HepG2 (cell line): ENCODE measurements at regions not wholly inside any gene's neighbourhood (a gene's known extent, or its start where the extent isn't known, plus 50 kb on each side); places are given as distances from the start of the nearest gene placed in this dataset.

ENCODE experiments used
- ATAC-seq: fragments of 200-7000 bp; cut with Tn5 transposase; 3 replicates; pipeline ENCODE4 v1.9.1; 2020; ENCODE audit warnings: mild to moderate bottlenecking, moderate library complexity
- BruUV-seq: library from RNA; stranded (reverse); fragments of 400-500 nt; replicated peaks from 2 replicates; lab custom pipeline; 2021; lab: Mats Ljungman, UMichigan
- CTCF ChIA-PET: fragments of 300-600 bp; formaldehyde crosslinking; extraction: SDS; loops from one replicate; lab custom pipeline; 2021; ENCODE audit warnings: low total read pairs, inconsistent platforms, low intra/inter-chr PET ratio; lab: Yijun Ruan, JAX
- POLR2A ChIA-PET: fragments of 350-600 bp; sonication (Branson Sonifier 250); formaldehyde crosslinking; loops from one replicate; lab custom pipeline; 2020; ENCODE audit warnings: antibody characterized with exemption, inconsistent platforms; lab: Yijun Ruan, JAX
- DNase-seq: peaks from one replicate; pipeline ENCODE4 v3.0.0-alpha.2; 2015; ENCODE audit warnings: low spot score
- FAIRE-seq: peaks from 3 replicates; lab custom pipeline; 2011; peaks lifted over from hg19 to GRCh38; lab: Jason Lieb, UNC
- H2AFZ ChIP-seq: one replicate; pipeline ENCODE4 v1.6.1; 2011; ENCODE audit warnings: low read length, inconsistent platforms
- H3K27ac ChIP-seq: fragments of 300-600 bp; 3 replicates; pipeline ENCODE4 v1.8.0; 2011; ENCODE audit warnings: mixed run types, mild to moderate bottlenecking, mixed read lengths, low read length, inconsistent platforms; ENCODE audit not compliant: insufficient read depth; ENCODE audit errors: extremely low read length
- H3K27me3 ChIP-seq, 2 experiments: fragments of 200-600 bp in 1 of 2; 2 replicates in 1 of 2; 3 replicates in 1 of 2; pipeline versions ENCODE4 v1.6.0 to v1.8.0; 2011; ENCODE audit warnings: low read length in 2 of 2, mild to moderate bottlenecking in 2 of 2, moderate library complexity in 2 of 2, inconsistent platforms in 1 of 2; ENCODE audit not compliant: insufficient read depth in 2 of 2, control insufficient read depth in 1 of 2
- H3K36me3 ChIP-seq, 2 experiments: fragments of 200-600 bp in 1 of 2; replicated peaks in 1 of 2; 2 replicates in 1 of 2; 3 replicates in 1 of 2; pipeline versions ENCODE4 v1.5.1 to v1.8.0; 2011; ENCODE audit warnings: low read length in 2 of 2, inconsistent platforms in 1 of 2; ENCODE audit not compliant: insufficient read depth in 2 of 2, control insufficient read depth in 1 of 2
- H3K4me1 ChIP-seq: 2 replicates; pipeline ENCODE4 v1.5.1; 2012; ENCODE audit warnings: low read length, inconsistent platforms; ENCODE audit not compliant: insufficient read depth
- H3K4me2 ChIP-seq: 2 replicates; pipeline ENCODE4 v1.6.0; 2011; ENCODE audit warnings: low read depth, low read length, inconsistent platforms
- H3K4me3 ChIP-seq, 3 experiments: fragments of 200-600 bp in 1 of 3; sonication (generic), shearing (Covaris generic) in 1 of 3; replicated peaks in 1 of 3; 2 replicates each; pipeline ENCODE4 v1.5.1; 2011 to 2016; ENCODE audit warnings: low read length in 3 of 3, inconsistent platforms in 2 of 3, low read depth in 2 of 3, mild to moderate bottlenecking in 2 of 3, control low read depth in 1 of 3, mixed read lengths in 1 of 3; ENCODE audit not compliant: insufficient read depth in 1 of 3
- H3K79me2 ChIP-seq: one replicate; pipeline ENCODE4 v1.6.1; 2011; ENCODE audit warnings: low read length, inconsistent platforms; ENCODE audit not compliant: insufficient read depth
- H3K9ac ChIP-seq: 2 replicates; pipeline ENCODE4 v1.6.0; 2011; ENCODE audit warnings: mild to moderate bottlenecking, low read depth, low read length, inconsistent platforms; ENCODE audit not compliant: insufficient read depth
- H3K9me3 ChIP-seq: 2 replicates; pipeline ENCODE4 v1.5.1; 2012; ENCODE audit warnings: mild to moderate bottlenecking, low read length
- H4K20me1 ChIP-seq: 2 replicates; pipeline ENCODE4 v1.6.0; 2011; ENCODE audit warnings: inconsistent platforms, mild to moderate bottlenecking, low read length, moderate library complexity; ENCODE audit not compliant: insufficient read depth
- AKAP8 ChIP-seq: sonication (generic); formaldehyde crosslinking; IDR thresholded peaks from 2 replicates; pipeline ENCODE4 v1.5.1; 2020; ENCODE audit warnings: mild to moderate bottlenecking, missing genetic modification reagents
- HNRNPLL ChIP-seq: fragments of 200-400 bp; formaldehyde crosslinking; IDR thresholded peaks from 2 replicates; pipeline ENCODE4 v1.6.1; 2017; ENCODE audit warnings: mild to moderate bottlenecking, low read depth, low read length; ENCODE audit not compliant: poor library complexity, severe bottlenecking
- PAWR ChIP-seq: sonication (generic); formaldehyde crosslinking; IDR thresholded peaks from 2 replicates; pipeline ENCODE4 v1.4.0; 2020; ENCODE audit warnings: missing genetic modification reagents, mild to moderate bottlenecking, borderline replicate concordance
- SALL1 ChIP-seq: sonication (generic); formaldehyde crosslinking; IDR thresholded peaks from 2 replicates; pipeline ENCODE4 v1.8.0; 2022; ENCODE audit warnings: mild to moderate bottlenecking, missing genetic modification reagents
- ZFP36 ChIP-seq: fragments of 150-350 bp; IDR thresholded peaks from 2 replicates; pipeline ENCODE4 v1.6.1; 2018; ENCODE audit warnings: borderline replicate concordance, low read length, low read depth; ENCODE audit not compliant: partially characterized antibody
- ZFP36L2 ChIP-seq: sonication (generic); formaldehyde crosslinking; IDR thresholded peaks from 2 replicates; pipeline ENCODE4 v1.4.0; 2020; ENCODE audit warnings: missing genetic modification reagents
- ZFY ChIP-seq: sonication (generic); formaldehyde crosslinking; IDR thresholded peaks from 2 replicates; pipeline ENCODE4 v1.4.0; 2020; ENCODE audit warnings: missing genetic modification reagents
- ZNF260 ChIP-seq: sonication (generic); formaldehyde crosslinking; IDR thresholded peaks from 2 replicates; pipeline ENCODE4 v1.4.0; 2020; ENCODE audit warnings: missing genetic modification reagents, low read depth, mild to moderate bottlenecking, borderline replicate concordance
- WGBS: methylation state at CpG from one replicate; pipeline ENCODE4 v1.1.6; 2017; ENCODE audit warnings: low lambda C conversion rate; 5-methylcytosine and 5-hydroxymethylcytosine counted together
- in situ Hi-C: cut with HindIII; loops from 2 replicates; pipeline ENCODE4 v1.10.0; 2017; ENCODE audit warnings: low pct_unique_long_range_greater_than_20kb; ENCODE audit not compliant: extremely low pct_ligation_motif_present
- intact Hi-C: fragments of 100-400 bp; cut with micrococcal nuclease; formaldehyde crosslinking; loops from one replicate; pipeline ENCODE4 v1.10.0; 2022; ENCODE audit not compliant: unreplicated experiment
- TF ChIP-seq, protein P1 (sequence below): sonication (generic); formaldehyde crosslinking; IDR thresholded peaks from 2 replicates; pipeline ENCODE4 v1.4.0; 2020; ENCODE audit warnings: low read depth, mild to moderate bottlenecking, missing genetic modification reagents

DNA sequence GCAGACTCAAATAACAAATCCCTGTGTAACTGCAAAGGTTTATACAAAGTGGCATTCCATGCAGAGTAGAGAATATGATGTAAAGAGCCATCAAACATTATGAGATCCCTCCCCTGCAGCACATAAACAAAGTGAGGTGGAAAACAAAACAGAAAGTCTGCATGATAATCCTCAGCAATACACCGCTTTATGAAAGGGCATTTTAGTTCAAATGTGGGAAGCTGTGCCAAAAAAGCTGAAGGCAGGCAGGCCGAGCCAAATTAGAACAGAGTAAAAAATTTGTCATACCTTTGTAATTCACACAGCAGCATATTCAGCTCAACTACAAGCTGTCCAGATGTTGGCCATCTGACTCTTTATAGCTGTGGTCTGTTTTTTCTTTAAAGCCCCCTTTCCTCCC is 113.5 kb downstream of the LHX9 start:
- H3K4me3 ChIP-seq = no peak overlapping the region
- no peak for FAIRE-seq
- no TSS peak for BruUV-seq

GRCh38 chr1:198031086-198031485 is 113.9 kb downstream of the LHX9 start:
- in situ Hi-C loops = no loop called here
- H3K27ac ChIP-seq = no peak overlapping the region
- FAIRE-seq = no peak
- DNase-seq = no peak
- no peak for TF ChIP-seq SALL1 (CRISPR knock-in tag)
- TF ChIP-seq ZNF260 (CRISPR knock-in tag) = no peak
- ChIA-PET CTCF (no interaction called here), POLR2A (no interaction called here)
- H2AFZ ChIP-seq = no peak overlapping the region
- no peaks in the 10 kb centered on the region for H3K79me2 ChIP-seq
- no peak overlapping the region for H3K4me3 ChIP-seq
- no peak for ATAC-seq
- no peaks in the 10 kb centered on the region for H3K36me3 ChIP-seq
- no peaks in the 10 kb centered on the region for H3K9me3 ChIP-seq
- no peak overlapping the region for H3K9ac ChIP-seq
- H3K4me1 ChIP-seq = no peaks in the 10 kb centered on the region
- BruUV-seq = no TSS peak
- H3K27me3 ChIP-seq = no peaks in the 10 kb centered on the region
- H3K4me2 ChIP-seq = no peak overlapping the region
- H4K20me1 ChIP-seq = no peaks in the 10 kb centered on the region
- intact Hi-C loops = no loop called here

More for the DNA sequence above, 113.5 kb downstream of the LHX9 start:
- Histone ChIP-seq H4K20me1 (no peaks in the 10 kb centered on the region), H3K9ac (no peak overlapping the region), H3K36me3 (no peaks in the 10 kb centered on the region), H3K9me3 (no peaks in the 10 kb centered on the region), H3K27ac (no peak overlapping the region), H3K27me3 (no peaks in the 10 kb centered on the region), H3K4me1 (no peaks in the 10 kb centered on the region), H2AFZ (no peak overlapping the region), H3K79me2 (no peaks in the 10 kb centered on the region), H3K4me2 (no peak overlapping the region)
- WGBS = 8% methylated on average over 2 of the region's 2 CpGs
- DNase-seq (no peak), ATAC-seq (no peak)
- intact Hi-C loops (no loop called here), in situ Hi-C loops (no loop called here)
- POLR2A ChIA-PET = no interaction called here
- no peak for TF ChIP-seq ZFP36
- TF ChIP-seq AKAP8 (CRISPR knock-in tag) = no peak
- no peak for TF ChIP-seq PAWR (CRISPR knock-in tag)
- TF ChIP-seq ZFY (CRISPR knock-in tag) = no peak
- no peak for TF ChIP-seq HNRNPLL
- no peak for TF ChIP-seq ZFP36L2 (CRISPR knock-in tag)
- TF ChIP-seq, protein P1, sequence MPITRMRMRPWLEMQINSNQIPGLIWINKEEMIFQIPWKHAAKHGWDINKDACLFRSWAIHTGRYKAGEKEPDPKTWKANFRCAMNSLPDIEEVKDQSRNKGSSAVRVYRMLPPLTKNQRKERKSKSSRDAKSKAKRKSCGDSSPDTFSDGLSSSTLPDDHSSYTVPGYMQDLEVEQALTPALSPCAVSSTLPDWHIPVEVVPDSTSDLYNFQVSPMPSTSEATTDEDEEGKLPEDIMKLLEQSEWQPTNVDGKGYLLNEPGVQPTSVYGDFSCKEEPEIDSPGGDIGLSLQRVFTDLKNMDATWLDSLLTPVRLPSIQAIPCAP (CRISPR knock-in tag) = no peak
- CTCF ChIA-PET = no interaction called here
